ENCODE measurements at regions not wholly inside any gene's neighbourhood (a gene's known extent, or its start where the extent isn't known, plus 50 kb on each side); places are given as distances from the start of the nearest gene placed in this dataset.

DNA sequence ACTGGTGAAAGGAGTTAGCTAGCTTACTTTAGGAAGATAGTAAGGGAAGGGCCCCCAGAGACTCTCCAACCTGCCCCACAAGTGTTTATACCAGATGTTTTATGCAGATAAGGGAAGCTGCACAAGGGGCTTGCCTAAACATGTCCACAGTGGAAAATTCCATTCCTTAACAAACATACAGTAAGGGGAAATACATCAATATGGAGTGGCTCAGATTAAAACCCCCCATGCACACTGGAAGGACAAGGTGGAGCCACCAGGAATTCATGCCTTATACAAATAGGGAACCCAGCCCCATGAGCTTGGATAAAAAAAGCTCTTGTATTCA lies 106.3 kb upstream of the GPBP1 start (continued):
- no peak for TF ChIP-seq SP2 (IDR thresholded peaks at IDR 0.05; ENCODE audit: extremely low read depth, low read depth, low read length, poor library complexity, severe bottlenecking)
- TF ChIP-seq, protein P1, sequence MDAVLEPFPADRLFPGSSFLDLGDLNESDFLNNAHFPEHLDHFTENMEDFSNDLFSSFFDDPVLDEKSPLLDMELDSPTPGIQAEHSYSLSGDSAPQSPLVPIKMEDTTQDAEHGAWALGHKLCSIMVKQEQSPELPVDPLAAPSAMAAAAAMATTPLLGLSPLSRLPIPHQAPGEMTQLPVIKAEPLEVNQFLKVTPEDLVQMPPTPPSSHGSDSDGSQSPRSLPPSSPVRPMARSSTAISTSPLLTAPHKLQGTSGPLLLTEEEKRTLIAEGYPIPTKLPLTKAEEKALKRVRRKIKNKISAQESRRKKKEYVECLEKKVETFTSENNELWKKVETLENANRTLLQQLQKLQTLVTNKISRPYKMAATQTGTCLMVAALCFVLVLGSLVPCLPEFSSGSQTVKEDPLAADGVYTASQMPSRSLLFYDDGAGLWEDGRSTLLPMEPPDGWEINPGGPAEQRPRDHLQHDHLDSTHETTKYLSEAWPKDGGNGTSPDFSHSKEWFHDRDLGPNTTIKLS (IDR thresholded peaks at IDR 0.05; ENCODE audit: borderline replicate concordance, low read depth): no peak
- no peak for TF ChIP-seq POU5F1 (IDR thresholded peaks at IDR 0.05; ENCODE audit: borderline replicate concordance, low read depth, low read length, partially characterized antibody)
- TF ChIP-seq, protein P2, sequence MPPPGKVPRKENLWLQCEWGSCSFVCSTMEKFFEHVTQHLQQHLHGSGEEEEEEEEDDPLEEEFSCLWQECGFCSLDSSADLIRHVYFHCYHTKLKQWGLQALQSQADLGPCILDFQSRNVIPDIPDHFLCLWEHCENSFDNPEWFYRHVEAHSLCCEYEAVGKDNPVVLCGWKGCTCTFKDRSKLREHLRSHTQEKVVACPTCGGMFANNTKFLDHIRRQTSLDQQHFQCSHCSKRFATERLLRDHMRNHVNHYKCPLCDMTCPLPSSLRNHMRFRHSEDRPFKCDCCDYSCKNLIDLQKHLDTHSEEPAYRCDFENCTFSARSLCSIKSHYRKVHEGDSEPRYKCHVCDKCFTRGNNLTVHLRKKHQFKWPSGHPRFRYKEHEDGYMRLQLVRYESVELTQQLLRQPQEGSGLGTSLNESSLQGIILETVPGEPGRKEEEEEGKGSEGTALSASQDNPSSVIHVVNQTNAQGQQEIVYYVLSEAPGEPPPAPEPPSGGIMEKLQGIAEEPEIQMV (tag; conservative IDR thresholded peaks at IDR 0.05; ENCODE audit: low read depth): no peak
- TF ChIP-seq XRCC5 (IDR thresholded peaks at IDR 0.05; ENCODE audit: low read depth, low read length): no peak
- no peak for TF ChIP-seq BRF1 (IDR thresholded peaks at IDR 0.05; ENCODE audit: borderline replicate concordance, extremely low read depth, insufficient read length)
- TF ChIP-seq LEF1 (IDR thresholded peaks at IDR 0.05): peak; percentile 60; the same call in 1 of the 2 replicates
- TF ChIP-seq SMAD1 (IDR thresholded peaks at IDR 0.05; ENCODE audit: low read depth, low read length, partially characterized antibody): no peak
- TF ChIP-seq CBFA2T2 (conservative IDR thresholded peaks at IDR 0.05): peak; percentile 63
- TF ChIP-seq, protein P3, sequence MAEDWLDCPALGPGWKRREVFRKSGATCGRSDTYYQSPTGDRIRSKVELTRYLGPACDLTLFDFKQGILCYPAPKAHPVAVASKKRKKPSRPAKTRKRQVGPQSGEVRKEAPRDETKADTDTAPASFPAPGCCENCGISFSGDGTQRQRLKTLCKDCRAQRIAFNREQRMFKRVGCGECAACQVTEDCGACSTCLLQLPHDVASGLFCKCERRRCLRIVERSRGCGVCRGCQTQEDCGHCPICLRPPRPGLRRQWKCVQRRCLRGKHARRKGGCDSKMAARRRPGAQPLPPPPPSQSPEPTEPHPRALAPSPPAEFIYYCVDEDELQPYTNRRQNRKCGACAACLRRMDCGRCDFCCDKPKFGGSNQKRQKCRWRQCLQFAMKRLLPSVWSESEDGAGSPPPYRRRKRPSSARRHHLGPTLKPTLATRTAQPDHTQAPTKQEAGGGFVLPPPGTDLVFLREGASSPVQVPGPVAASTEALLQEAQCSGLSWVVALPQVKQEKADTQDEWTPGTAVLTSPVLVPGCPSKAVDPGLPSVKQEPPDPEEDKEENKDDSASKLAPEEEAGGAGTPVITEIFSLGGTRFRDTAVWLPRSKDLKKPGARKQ (CRISPR knock-in tag; IDR thresholded peaks at IDR 0.05): no peak
- TF ChIP-seq MBD2 (IDR thresholded peaks at IDR 0.05; ENCODE audit: borderline replicate concordance, low read depth): no peak; the same call in 1 of the 2 replicates
- no peak for TF ChIP-seq CBX1 (IDR thresholded peaks at IDR 0.05; ENCODE audit: low read depth)
- no peak for TF ChIP-seq ZNF76 (CRISPR knock-in tag; IDR thresholded peaks at IDR 0.05; ENCODE audit: borderline replicate concordance)
- TF ChIP-seq ZNF444 (CRISPR knock-in tag; IDR thresholded peaks at IDR 0.05): no peak
- TF ChIP-seq ZNF239 (CRISPR knock-in tag; IDR thresholded peaks at IDR 0.05): no peak
- TF ChIP-seq, protein P4, sequence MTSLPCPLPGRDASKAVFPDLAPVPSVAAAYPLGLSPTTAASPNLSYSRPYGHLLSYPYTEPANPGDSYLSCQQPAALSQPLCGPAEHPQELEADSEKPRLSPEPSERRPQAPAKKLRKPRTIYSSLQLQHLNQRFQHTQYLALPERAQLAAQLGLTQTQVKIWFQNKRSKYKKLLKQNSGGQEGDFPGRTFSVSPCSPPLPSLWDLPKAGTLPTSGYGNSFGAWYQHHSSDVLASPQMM (CRISPR knock-in tag; IDR thresholded peaks at IDR 0.05): no peak
- TF ChIP-seq, protein P5, sequence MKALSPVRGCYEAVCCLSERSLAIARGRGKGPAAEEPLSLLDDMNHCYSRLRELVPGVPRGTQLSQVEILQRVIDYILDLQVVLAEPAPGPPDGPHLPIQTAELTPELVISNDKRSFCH (CRISPR knock-in tag; IDR thresholded peaks at IDR 0.05): no peak
- TF ChIP-seq, protein P5 (tag; IDR thresholded peaks at IDR 0.05): no peak
- no peak for TF ChIP-seq PRMT5 (CRISPR knock-in tag; IDR thresholded peaks at IDR 0.05)
- TF ChIP-seq, protein P6, sequence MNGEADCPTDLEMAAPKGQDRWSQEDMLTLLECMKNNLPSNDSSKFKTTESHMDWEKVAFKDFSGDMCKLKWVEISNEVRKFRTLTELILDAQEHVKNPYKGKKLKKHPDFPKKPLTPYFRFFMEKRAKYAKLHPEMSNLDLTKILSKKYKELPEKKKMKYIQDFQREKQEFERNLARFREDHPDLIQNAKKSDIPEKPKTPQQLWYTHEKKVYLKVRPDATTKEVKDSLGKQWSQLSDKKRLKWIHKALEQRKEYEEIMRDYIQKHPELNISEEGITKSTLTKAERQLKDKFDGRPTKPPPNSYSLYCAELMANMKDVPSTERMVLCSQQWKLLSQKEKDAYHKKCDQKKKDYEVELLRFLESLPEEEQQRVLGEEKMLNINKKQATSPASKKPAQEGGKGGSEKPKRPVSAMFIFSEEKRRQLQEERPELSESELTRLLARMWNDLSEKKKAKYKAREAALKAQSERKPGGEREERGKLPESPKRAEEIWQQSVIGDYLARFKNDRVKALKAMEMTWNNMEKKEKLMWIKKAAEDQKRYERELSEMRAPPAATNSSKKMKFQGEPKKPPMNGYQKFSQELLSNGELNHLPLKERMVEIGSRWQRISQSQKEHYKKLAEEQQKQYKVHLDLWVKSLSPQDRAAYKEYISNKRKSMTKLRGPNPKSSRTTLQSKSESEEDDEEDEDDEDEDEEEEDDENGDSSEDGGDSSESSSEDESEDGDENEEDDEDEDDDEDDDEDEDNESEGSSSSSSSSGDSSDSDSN (IDR thresholded peaks at IDR 0.05; ENCODE audit: borderline replicate concordance in 1 of 2, low read depth in 2 of 2, low read length in 2 of 2): no peak
- TF ChIP-seq RBBP5 (IDR thresholded peaks at IDR 0.05; ENCODE audit: borderline replicate concordance, insufficient read depth, low read length, poor library complexity, severe bottlenecking): no peak
